ENCODE measurements at regions not wholly inside any gene's neighbourhood (a gene's known extent, or its start where the extent isn't known, plus 50 kb on each side); places are given as distances from the start of the nearest gene placed in this dataset.

GRCh38 chr3:75863130-75863529, 77.8 kb upstream of the ZNF717 start:
- Histone ChIP-seq H3K9me3 (ENCODE audit: insufficient read depth in 2 of 2, low read depth in 1 of 2, low read length in 1 of 2) (no peaks in the 10 kb centered on the region), H3K79me1 (ENCODE audit: low read depth, low read length) (no peaks in the 10 kb centered on the region), H2AFZ (ENCODE audit: low read length) (no peak overlapping the region), H2BK20ac (ENCODE audit: low read length) (no peak overlapping the region), H4K20me1 (replicated peaks in 1 of 2; ENCODE audit: control insufficient read depth in 1 of 2, insufficient read depth in 2 of 2, low read length in 2 of 2) (no peaks in the 10 kb centered on the region), H3K79me2 (ENCODE audit: control insufficient read depth in 1 of 2, insufficient read depth in 2 of 2, low read length in 2 of 2) (no peaks in the 10 kb centered on the region), H3K4me1 (replicated peaks in 1 of 4; ENCODE audit: control insufficient read depth in 3 of 4, insufficient read depth in 4 of 4, low read length in 3 of 4) (no peaks in the 10 kb centered on the region), H2BK15ac (ENCODE audit: low read length) (no peak overlapping the region), H3K23me2 (ENCODE audit: low read depth, low read length) (no peaks in the 10 kb centered on the region), H4K8ac (ENCODE audit: extremely low read depth, insufficient read depth, low read length) (no peak overlapping the region), H3K4ac (replicated peaks; ENCODE audit: insufficient read length, low read depth, low read length) (no peak overlapping the region), H4K5ac (ENCODE audit: insufficient read length, low read depth, low read length) (no peak overlapping the region), H4K91ac (replicated peaks; ENCODE audit: insufficient read length, low read length) (no peak overlapping the region), H3K18ac (ENCODE audit: extremely low read depth, low read length) (no peak overlapping the region), H3K23ac (ENCODE audit: insufficient read length) (no peak overlapping the region), H3K36me3 (ENCODE audit: control insufficient read depth in 2 of 4, insufficient read depth in 4 of 4, low read length in 3 of 4) (no peaks in the 10 kb centered on the region), H3K4me2 (ENCODE audit: insufficient read depth in 1 of 2, low read depth in 2 of 2, low read length in 2 of 2) (no peak overlapping the region), H2AK5ac (ENCODE audit: low read depth, low read length) (no peak overlapping the region), H3K9ac (replicated peaks in 1 of 4; ENCODE audit: extremely low read depth in 1 of 4, low read depth in 3 of 4, low read length in 3 of 4) (no peak overlapping the region), H2BK5ac (ENCODE audit: low read depth, low read length) (no peak overlapping the region), H2BK12ac (ENCODE audit: low read depth, low read length) (no peak overlapping the region), H3K27ac (ENCODE audit: low read depth, low read length) (no peak overlapping the region), H2BK120ac (replicated peaks; ENCODE audit: low read depth, low read length) (no peak overlapping the region), H3K14ac (ENCODE audit: insufficient read length) (no peak overlapping the region), H3K56ac (replicated peaks; ENCODE audit: insufficient read length, low read depth, low read length) (no peak overlapping the region), H3K4me3 (ENCODE audit: extremely low read depth in 1 of 4, insufficient read depth in 2 of 4, low read depth in 3 of 4, low read length in 4 of 4) (no peak overlapping the region), H3K27me3 (replicated peaks in 1 of 4; ENCODE audit: control insufficient read depth in 3 of 4, extremely low read depth in 1 of 4, insufficient read depth in 3 of 4, low read length in 3 of 4) (no peaks in the 10 kb centered on the region)
- FAIRE-seq (no peak), DNase-seq (ENCODE audit: low read depth in 1 of 2, low spot score in 2 of 2) (no peak)
- TF ChIP-seq MAFK (IDR thresholded peaks at IDR 0.05; ENCODE audit: low read depth, low read length) (peak; percentile 22; the same call in 1 of the 2 replicates), TEAD4 (IDR thresholded peaks at IDR 0.05; ENCODE audit: low read depth, low read length) (no peak)
- whole genome bisulfite sequencing, 2 experiments (ENCODE audit: extremely low coverage in 1 of 2, insufficient coverage in 1 of 2, insufficient read length in 1 of 2, insufficient replicate concordance in 2 of 2, low coverage in 1 of 2, low lambda C conversion rate in 2 of 2, missing lambda C conversion rate in 1 of 2) = 78% methylated on average over 1 of the region's 1 CpG; no CpG with 5 or more reads in 1 of the 2 experiments
- CTCF ChIA-PET (ENCODE audit: partially characterized antibody) = interaction anchor here (0.6 kb wide), 1 partner anchor 280 kb away, joined by 5 read pairs; no protein-coding TSS in a partner anchor
- POLR2A ChIA-PET (ENCODE audit: partially characterized antibody) = no interaction called here

Measured in H1 (cell line).